Activated CD4-positive, alpha-beta T cell treated with anti-CD3 and anti-CD28 coated beads, Interleukin-2, amount 10 ng/mL, durations not matched to agents 7 days and 5 days (primary cell): ENCODE measurements at regions not wholly inside any gene's neighbourhood (a gene's known extent, or its start where the extent isn't known, plus 50 kb on each side); places are given as distances from the start of the nearest gene placed in this dataset.

Experiments used
- CTCF ChIA-PET: fragments of 350-600 bp; sonication (Branson Sonifier 250); formaldehyde crosslinking; loops from one replicate; lab custom pipeline; 2021; ENCODE audit warnings: antibody characterized with exemption; lab: Charles Lee
- POLR2A ChIA-PET: fragments of 350-600 bp; sonication (Branson Sonifier 250); formaldehyde crosslinking; loops from one replicate; lab custom pipeline; 2021; ENCODE audit warnings: antibody characterized with exemption; lab: Charles Lee
- DNase-seq: peaks from one replicate; pipeline ENCODE4 v3.0.0-alpha.2; 2020
- H3K27ac Mint-ChIP-seq: one replicate; pipeline ENCODE4 v1.8.0; 2021; ENCODE audit warnings: mild to moderate bottlenecking, moderate library complexity, mixed read lengths
- H3K27me3 Mint-ChIP-seq: one replicate; pipeline ENCODE4 v1.8.0; 2021; ENCODE audit warnings: mixed read lengths
- H3K36me3 Mint-ChIP-seq: one replicate; pipeline ENCODE4 v1.8.0; 2021; ENCODE audit warnings: low read depth, mixed read lengths
- H3K4me1 Mint-ChIP-seq: one replicate; pipeline ENCODE4 v1.8.0; 2021; ENCODE audit warnings: mixed read lengths
- H3K4me3 Mint-ChIP-seq: one replicate; pipeline ENCODE4 v1.8.0; 2021; ENCODE audit warnings: mild to moderate bottlenecking, moderate library complexity, mixed read lengths
- H3K9me3 Mint-ChIP-seq: one replicate; pipeline ENCODE4 v1.8.0; 2021; ENCODE audit warnings: mixed read lengths

DNA sequence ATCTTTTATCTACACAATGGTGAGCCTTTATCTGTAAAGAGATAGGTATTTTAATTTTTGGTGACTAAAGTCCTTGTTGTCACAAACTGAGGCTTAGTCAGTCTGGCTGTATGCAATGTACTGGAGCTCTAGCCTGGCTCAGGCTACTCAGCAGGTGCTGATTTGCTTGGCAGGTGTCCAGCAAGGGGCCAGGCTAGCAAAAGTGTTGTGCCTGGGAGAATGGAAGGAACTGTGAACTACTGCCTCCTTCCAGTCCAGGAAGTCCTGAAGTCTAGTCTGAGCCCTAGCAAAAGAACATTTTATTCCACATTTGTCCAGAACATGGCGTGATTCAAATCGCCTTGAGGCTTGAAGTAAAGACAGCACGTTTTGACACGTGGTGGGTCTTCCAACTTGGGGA is 260.5 kb downstream of the CCDC85A start:
- no peaks in the 10 kb centered on the region for H3K4me1 Mint-ChIP-seq
- DNase-seq: no peak
- H3K27me3 Mint-ChIP-seq: no peaks in the 10 kb centered on the region
- no peak overlapping the region for H3K4me3 Mint-ChIP-seq
- H3K36me3 Mint-ChIP-seq: no peaks in the 10 kb centered on the region
- peaks cover 6% of the 10 kb centered on the region for H3K9me3 Mint-ChIP-seq
- ChIA-PET CTCF (no interaction called here), POLR2A (no interaction called here)
- no peak overlapping the region for H3K27ac Mint-ChIP-seq

DNA sequence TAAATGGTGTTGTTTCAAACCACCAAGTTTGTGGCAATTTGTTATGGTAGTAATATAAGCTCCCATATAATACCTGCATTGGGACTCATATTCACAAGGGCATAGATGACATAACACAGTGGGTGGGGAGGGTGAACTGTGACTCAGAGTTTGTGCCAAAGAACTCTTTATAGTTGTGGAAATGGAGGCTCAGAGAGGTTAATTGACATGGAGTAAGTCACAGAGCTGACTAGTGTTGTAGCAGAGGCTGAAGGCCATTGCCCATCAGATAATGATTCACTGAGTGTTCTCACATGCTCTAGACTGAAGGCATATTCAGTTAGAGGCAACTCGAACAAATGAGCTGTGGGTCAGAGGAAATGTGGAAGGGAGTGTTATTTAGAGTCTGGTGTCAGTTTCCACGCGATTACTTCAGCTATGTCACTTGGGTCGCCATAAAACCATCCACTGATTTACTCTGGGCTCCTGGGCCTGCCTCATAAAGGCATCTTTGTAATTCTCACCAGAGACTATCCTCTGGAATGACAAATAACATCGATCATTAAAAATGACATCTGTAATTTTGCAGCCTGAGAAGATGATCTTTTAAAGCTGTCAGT is 264.7 kb downstream of the CCDC85A start:
- no peaks in the 10 kb centered on the region for H3K27me3 Mint-ChIP-seq
- POLR2A ChIA-PET: no interaction called here
- CTCF ChIA-PET: no interaction called here
- no peak for DNase-seq
- H3K36me3 Mint-ChIP-seq: no peaks in the 10 kb centered on the region
- H3K9me3 Mint-ChIP-seq: peaks cover 4% of the 10 kb centered on the region
- no peaks in the 10 kb centered on the region for H3K4me1 Mint-ChIP-seq
- no peak overlapping the region for H3K27ac Mint-ChIP-seq
- no peak overlapping the region for H3K4me3 Mint-ChIP-seq

DNA sequence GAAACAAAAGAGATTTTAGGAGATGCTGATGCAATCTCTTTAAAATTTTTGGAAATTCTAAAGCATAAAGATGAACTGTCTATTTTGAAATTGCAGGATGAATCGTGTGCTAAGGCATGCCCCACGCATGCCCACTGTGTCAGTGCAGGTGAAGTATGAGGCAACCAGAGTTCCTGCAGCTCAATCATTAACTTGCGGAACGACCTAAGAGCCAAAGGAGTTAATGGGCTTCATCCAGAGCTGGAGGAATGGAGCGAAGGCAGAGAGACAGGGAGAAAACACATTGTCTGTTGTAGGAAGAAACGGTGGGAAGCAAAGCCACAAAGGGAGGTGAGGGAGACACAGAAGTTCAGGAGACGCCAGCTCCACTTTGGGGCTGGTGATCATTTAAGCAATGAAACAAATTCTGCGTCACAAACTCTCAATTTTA is 265.2 kb downstream of the CCDC85A start:
- no peaks in the 10 kb centered on the region for H3K4me1 Mint-ChIP-seq
- ChIA-PET CTCF (no interaction called here), POLR2A (no interaction called here)
- no peak overlapping the region for H3K27ac Mint-ChIP-seq
- H3K9me3 Mint-ChIP-seq: peaks cover 4% of the 10 kb centered on the region
- DNase-seq: no peak
- no peak overlapping the region for H3K4me3 Mint-ChIP-seq
- H3K27me3 Mint-ChIP-seq: no peaks in the 10 kb centered on the region
- no peaks in the 10 kb centered on the region for H3K36me3 Mint-ChIP-seq

DNA sequence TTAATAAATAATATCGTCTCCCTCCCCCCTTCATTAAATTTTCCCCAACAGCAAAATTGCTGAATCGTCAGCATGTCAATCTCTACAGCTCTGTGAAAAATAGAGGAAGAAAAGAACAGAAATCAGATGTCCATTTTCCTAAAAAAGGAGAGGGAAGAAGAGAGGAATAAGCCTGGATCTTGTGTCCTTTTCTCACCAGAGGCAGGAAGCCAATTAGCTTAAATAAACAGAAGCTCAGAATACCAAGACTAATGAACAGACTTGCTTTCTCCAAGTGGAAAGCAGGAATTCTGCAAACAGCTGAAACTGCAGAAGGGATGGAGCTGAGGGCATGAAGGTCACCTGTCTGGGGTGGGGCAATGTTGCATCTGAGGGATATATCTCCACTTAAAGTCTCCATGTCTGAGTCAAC is 265.7 kb downstream of the CCDC85A start:
- Mint-ChIP-seq H3K36me3 (no peaks in the 10 kb centered on the region), H3K27ac (no peak overlapping the region), H3K4me1 (no peaks in the 10 kb centered on the region), H3K9me3 (peaks cover 4% of the 10 kb centered on the region), H3K27me3 (no peaks in the 10 kb centered on the region), H3K4me3 (no peak overlapping the region)
- ChIA-PET POLR2A (no interaction called here), CTCF (no interaction called here)
- DNase-seq: no peak

DNA sequence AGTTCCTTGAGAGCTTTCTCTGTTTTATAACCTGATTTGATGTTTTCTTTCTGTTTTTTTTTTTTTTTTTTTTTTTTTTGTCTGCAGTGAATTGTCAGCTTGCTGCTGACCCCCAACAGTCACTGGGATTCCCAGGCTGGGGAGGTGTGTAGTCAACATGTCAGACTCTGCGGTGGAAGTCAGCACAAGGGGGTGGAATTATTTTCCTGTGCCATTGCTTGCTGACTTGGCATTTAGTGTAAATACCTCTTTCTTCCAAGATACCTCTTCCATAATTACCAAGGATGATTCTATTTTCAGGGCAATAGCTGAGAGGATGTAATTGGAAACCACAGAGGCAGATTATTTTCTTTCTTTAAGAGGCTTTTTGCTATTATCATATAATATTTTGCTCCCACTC is 266.3 kb downstream of the CCDC85A start:
- Mint-ChIP-seq H3K27ac (no peak overlapping the region), H3K27me3 (no peaks in the 10 kb centered on the region), H3K9me3 (peaks cover 4% of the 10 kb centered on the region), H3K4me1 (no peaks in the 10 kb centered on the region), H3K4me3 (no peak overlapping the region), H3K36me3 (no peaks in the 10 kb centered on the region)
- ChIA-PET POLR2A (no interaction called here), CTCF (no interaction called here)
- no peak for DNase-seq

DNA sequence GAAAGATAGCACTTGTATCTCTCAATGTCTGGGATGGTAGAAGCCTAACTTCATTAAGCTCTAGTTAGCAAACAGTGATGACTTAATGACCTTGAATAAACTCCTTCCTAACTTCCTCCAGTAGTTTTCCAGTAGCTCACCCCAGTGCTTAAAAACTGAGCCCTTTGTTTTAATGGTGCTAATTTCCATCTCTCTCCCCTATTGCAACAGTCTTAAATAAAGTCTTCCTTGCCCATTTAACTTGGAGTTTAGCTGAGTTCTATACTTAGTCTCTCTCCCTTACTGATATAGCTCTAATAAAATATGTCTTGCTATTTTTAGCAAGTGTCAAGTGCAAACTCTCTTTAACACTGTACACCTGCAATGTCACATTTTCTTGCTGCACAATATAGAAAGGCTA is 267.0 kb downstream of the CCDC85A start:
- Mint-ChIP-seq H3K9me3 (peaks cover 4% of the 10 kb centered on the region), H3K4me3 (no peak overlapping the region), H3K27ac (no peak overlapping the region), H3K27me3 (no peaks in the 10 kb centered on the region), H3K4me1 (no peaks in the 10 kb centered on the region), H3K36me3 (no peaks in the 10 kb centered on the region)
- DNase-seq: no peak
- ChIA-PET POLR2A (no interaction called here), CTCF (no interaction called here)

DNA sequence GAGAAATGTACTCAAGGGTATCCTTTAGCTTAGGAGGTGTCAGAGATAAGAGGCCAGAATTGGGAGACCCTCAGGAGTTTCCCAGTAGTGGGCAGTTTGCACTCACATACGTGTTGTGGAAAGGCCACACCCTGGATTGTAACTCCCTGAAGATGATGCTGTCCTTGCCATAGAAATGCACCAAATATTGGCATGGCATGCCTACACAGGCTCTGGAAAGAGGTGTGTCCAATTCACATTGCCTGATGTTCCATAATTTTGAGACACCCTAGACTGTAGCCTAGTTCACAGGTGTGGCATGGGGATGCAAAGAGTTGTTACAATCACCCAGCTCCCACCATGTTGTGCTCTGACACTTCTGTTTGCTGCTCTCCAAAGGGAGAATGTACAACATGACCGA is 271.9 kb downstream of the CCDC85A start:
- no peaks in the 10 kb centered on the region for H3K4me1 Mint-ChIP-seq
- POLR2A ChIA-PET: no interaction called here

DNA sequence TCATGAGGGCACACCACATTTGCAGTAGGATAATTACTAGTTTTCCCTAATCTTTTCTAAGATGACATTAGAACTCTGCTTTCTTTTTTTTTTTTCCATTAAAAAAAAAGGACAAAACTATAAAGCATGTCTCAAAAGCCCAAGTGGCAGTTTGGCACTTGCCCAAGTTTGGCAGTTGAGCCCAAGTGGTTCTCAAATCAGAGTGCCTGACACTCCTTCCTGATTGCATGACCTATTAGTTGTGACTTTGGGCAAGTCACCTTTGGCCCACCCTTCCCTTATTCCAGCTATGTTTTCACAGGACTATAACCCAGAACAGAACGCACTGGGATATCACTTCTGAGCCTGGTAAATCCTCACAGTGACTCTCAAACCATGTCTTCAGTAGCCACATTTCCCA is 273.0 kb downstream of the CCDC85A start:
- Mint-ChIP-seq H3K4me3 (no peak overlapping the region), H3K4me1 (no peaks in the 10 kb centered on the region), H3K9me3 (peaks cover 8% of the 10 kb centered on the region), H3K36me3 (no peaks in the 10 kb centered on the region), H3K27ac (no peak overlapping the region), H3K27me3 (no peaks in the 10 kb centered on the region)
- no peak for DNase-seq
- CTCF ChIA-PET: no interaction called here
- POLR2A ChIA-PET: no interaction called here

More for the DNA sequence above, 271.9 kb downstream of the CCDC85A start:
- no peaks in the 10 kb centered on the region for H3K36me3 Mint-ChIP-seq
- CTCF ChIA-PET: no interaction called here
- no peaks in the 10 kb centered on the region for H3K27me3 Mint-ChIP-seq
- peaks cover 6% of the 10 kb centered on the region for H3K9me3 Mint-ChIP-seq
- H3K27ac Mint-ChIP-seq: no peak overlapping the region
- no peak for DNase-seq
- H3K4me3 Mint-ChIP-seq: no peak overlapping the region

DNA sequence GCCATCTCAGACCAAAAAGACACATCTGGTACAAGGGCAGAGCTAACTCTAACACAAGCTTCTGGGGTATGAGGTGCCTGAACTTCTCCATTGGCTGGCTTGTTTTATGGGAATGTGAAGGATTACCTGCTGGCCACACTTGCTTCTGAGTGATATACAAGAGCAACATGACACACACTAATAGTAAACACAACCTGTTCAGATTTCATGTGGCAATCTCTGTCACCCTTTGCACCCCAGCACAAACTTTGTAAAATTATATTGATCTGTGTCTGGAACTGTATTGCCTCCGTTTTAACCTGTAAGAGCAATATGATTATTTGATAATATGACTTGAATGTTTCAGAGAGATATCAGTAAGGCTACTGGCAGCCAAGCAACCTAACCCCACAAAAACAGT is 276.7 kb downstream of the CCDC85A start:
- H3K27ac Mint-ChIP-seq: no peak overlapping the region
- H3K9me3 Mint-ChIP-seq: peaks cover 13% of the 10 kb centered on the region
- ChIA-PET POLR2A (no interaction called here), CTCF (no interaction called here)
- H3K27me3 Mint-ChIP-seq: no peaks in the 10 kb centered on the region
- H3K36me3 Mint-ChIP-seq: no peaks in the 10 kb centered on the region
- no peaks in the 10 kb centered on the region for H3K4me1 Mint-ChIP-seq
- no peak overlapping the region for H3K4me3 Mint-ChIP-seq
- DNase-seq: no peak

DNA sequence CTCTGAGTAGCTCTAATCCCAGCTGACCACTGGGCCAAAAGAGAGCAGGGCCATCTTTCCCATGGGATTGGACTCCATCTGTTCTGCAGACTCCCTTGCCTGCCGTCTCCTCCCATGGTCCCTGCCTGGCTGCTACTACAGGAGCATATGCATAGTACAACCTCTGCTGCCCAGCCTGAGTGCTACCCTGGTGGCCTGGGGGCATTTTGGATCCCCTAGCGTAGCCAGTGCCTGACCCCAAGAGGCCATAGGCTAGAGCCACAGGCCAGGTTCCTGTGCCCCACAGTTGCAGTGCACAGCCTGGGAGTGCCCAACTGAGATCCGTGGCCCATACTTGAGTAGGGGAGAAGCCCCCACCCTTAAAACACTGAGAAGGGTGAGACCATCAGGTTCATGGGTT is 280.3 kb downstream of the CCDC85A start:
- ChIA-PET POLR2A (no interaction called here), CTCF (no interaction called here)
- no peak for DNase-seq
- Mint-ChIP-seq H3K4me1 (no peaks in the 10 kb centered on the region), H3K36me3 (no peaks in the 10 kb centered on the region), H3K27me3 (no peaks in the 10 kb centered on the region), H3K4me3 (no peak overlapping the region), H3K27ac (no peak overlapping the region), H3K9me3 (peaks cover 11% of the 10 kb centered on the region)

DNA sequence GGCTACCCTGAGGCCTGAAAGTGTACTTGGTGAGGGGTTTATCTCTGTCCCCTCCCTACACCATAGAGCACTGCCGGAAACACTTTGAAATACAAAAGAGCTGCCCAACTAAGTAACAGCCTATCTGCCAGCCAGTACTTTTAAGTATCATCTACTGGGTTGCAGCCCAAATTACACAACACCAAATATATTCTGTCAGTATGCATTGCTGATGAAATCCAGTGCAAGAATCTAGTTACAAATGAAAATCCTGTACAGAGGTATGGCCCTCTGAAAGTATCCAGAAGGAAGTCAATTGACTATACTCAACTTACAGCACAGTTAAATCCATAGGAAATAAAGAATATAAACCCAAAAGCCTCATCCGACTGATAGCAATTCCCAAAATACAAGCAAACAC is 280.8 kb downstream of the CCDC85A start:
- Mint-ChIP-seq H3K9me3 (peaks cover 11% of the 10 kb centered on the region), H3K27ac (no peak overlapping the region), H3K36me3 (no peaks in the 10 kb centered on the region), H3K27me3 (no peaks in the 10 kb centered on the region), H3K4me1 (no peaks in the 10 kb centered on the region), H3K4me3 (no peak overlapping the region)
- POLR2A ChIA-PET: no interaction called here
- DNase-seq: no peak
- CTCF ChIA-PET: no interaction called here

DNA sequence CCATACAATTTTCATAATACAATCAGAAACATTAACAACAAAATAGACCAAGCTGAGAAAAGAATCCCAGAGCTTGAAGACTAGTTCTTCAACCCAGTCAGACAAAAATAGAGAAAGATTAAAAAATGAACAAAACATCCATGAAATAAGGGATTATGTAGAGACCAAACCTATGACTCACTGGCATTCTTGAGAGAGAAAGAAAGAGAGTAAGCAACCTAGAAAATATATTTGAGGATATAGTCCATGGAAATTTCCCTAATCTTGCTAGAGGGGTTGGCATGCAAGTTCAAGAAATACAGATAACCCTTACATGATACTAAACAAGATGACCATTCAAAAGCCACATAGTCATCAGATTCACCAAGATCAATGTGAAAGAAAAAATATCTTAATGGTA is 281.7 kb downstream of the CCDC85A start:
- Mint-ChIP-seq H3K27me3 (no peaks in the 10 kb centered on the region), H3K9me3 (peaks cover 11% of the 10 kb centered on the region), H3K4me3 (no peak overlapping the region), H3K4me1 (no peaks in the 10 kb centered on the region), H3K36me3 (no peaks in the 10 kb centered on the region), H3K27ac (no peak overlapping the region)
- no peak for DNase-seq
- ChIA-PET CTCF (interaction anchor here (0.6 kb wide), 2 partner anchors 23 to 114 kb away, joined by 3 to 4 read pairs; no protein-coding TSS in a partner anchor), POLR2A (no interaction called here)

DNA sequence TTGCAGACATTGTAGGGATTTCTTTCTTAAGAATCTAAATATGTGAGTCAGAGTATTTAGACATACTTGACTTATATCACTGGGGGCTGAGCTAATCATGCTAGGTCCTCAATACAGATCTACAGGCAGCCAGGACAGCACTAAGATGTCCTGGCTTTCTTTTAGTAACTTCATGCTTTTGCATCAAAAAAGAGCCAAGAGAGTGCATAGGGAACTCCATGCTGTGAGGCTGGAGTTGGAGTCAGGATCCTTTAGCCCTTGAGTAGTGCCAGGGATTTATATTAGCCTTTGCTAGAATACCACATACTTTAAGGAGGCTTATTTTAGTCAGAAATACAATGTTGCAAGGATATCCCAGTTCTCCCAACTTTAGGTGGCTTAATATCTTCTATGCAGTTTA is 289.7 kb downstream of the CCDC85A start:
- no peaks in the 10 kb centered on the region for H3K4me1 Mint-ChIP-seq
- no peak overlapping the region for H3K4me3 Mint-ChIP-seq
- POLR2A ChIA-PET: no interaction called here
- H3K27me3 Mint-ChIP-seq: no peaks in the 10 kb centered on the region
- DNase-seq: no peak
- CTCF ChIA-PET: interaction anchor here (1.1 kb wide), 1 partner anchor 25 kb away, joined by 3 read pairs; no protein-coding TSS in a partner anchor
- H3K36me3 Mint-ChIP-seq: no peaks in the 10 kb centered on the region
- no peak overlapping the region for H3K27ac Mint-ChIP-seq
- H3K9me3 Mint-ChIP-seq: no peaks in the 10 kb centered on the region
